H9 (cell line): ENCODE measurements at regions not wholly inside any gene's neighbourhood (a gene's known extent, or its start where the extent isn't known, plus 50 kb on each side); places are given as distances from the start of the nearest gene placed in this dataset.

Experiments used
- DNase-seq: peaks from one replicate; pipeline ENCODE4 v3.0.0-alpha.2; 2017
- H2AFZ ChIP-seq: one replicate; pipeline ENCODE4 v1.6.1; 2013; ENCODE audit warnings: mild to moderate bottlenecking, low read length, control low read depth, moderate library complexity
- H2AK5ac ChIP-seq: 2 replicates; pipeline ENCODE4 v1.6.1; 2013; ENCODE audit warnings: low read length, control low read depth, mixed read lengths; ENCODE audit not compliant: insufficient read length
- H2BK120ac ChIP-seq: one replicate; pipeline ENCODE4 v1.6.1; 2013; ENCODE audit warnings: low read depth, mild to moderate bottlenecking, low read length, control low read depth, inconsistent platforms; ENCODE audit not compliant: poor library complexity, severe bottlenecking
- H2BK12ac ChIP-seq: 2 replicates; pipeline ENCODE4 v1.6.1; 2013; ENCODE audit warnings: low read length, control low read depth, mixed read lengths, low read depth; ENCODE audit not compliant: insufficient read length
- H2BK15ac ChIP-seq: 2 replicates; pipeline ENCODE4 v1.6.1; 2013; ENCODE audit warnings: low read depth, low read length, control low read depth
- H2BK20ac ChIP-seq: one replicate; pipeline ENCODE4 v1.6.1; 2013; ENCODE audit warnings: low read depth, mild to moderate bottlenecking, low read length, control low read depth, inconsistent platforms; ENCODE audit not compliant: poor library complexity, severe bottlenecking
- H2BK5ac ChIP-seq: 2 replicates; pipeline ENCODE4 v1.6.1; 2013; ENCODE audit warnings: low read length, control low read depth, mixed read lengths; ENCODE audit not compliant: insufficient read length
- H3K14ac ChIP-seq: 2 replicates; pipeline ENCODE4 v1.6.1; 2013; ENCODE audit warnings: low read length, control low read depth; ENCODE audit not compliant: insufficient read depth
- H3K18ac ChIP-seq: 2 replicates; pipeline ENCODE4 v1.6.1; 2013; ENCODE audit warnings: low read depth, mild to moderate bottlenecking, mixed read lengths, low read length, control low read depth; ENCODE audit not compliant: insufficient read length
- H3K23ac ChIP-seq: 2 replicates; pipeline ENCODE4 v1.6.1; 2013; ENCODE audit warnings: low read length, control low read depth, mixed read lengths, low read depth; ENCODE audit not compliant: insufficient read length
- H3K23me2 ChIP-seq: 2 replicates; pipeline ENCODE4 v1.6.1; 2013; ENCODE audit warnings: low read depth, mild to moderate bottlenecking, mixed read lengths, low read length, control low read depth; ENCODE audit not compliant: insufficient read length, poor library complexity, severe bottlenecking
- H3K27ac ChIP-seq: 2 replicates; pipeline ENCODE4 v1.5.1; 2013; ENCODE audit warnings: low read length, control low read depth, mixed read lengths, low read depth; ENCODE audit not compliant: insufficient read length
- H3K27me3 ChIP-seq: 2 replicates; pipeline ENCODE4 v1.6.1; 2013; ENCODE audit warnings: low read length, control low read depth, inconsistent platforms; ENCODE audit not compliant: insufficient read depth
- H3K4ac ChIP-seq: 2 replicates; pipeline ENCODE4 v1.6.1; 2013; ENCODE audit warnings: low read depth, mild to moderate bottlenecking, control low read depth, inconsistent platforms, low read length, moderate library complexity
- H3K4me1 ChIP-seq: 2 replicates; pipeline ENCODE4 v1.6.1; 2013; ENCODE audit warnings: low read length, control low read depth, inconsistent platforms; ENCODE audit not compliant: insufficient read depth
- H3K4me2 ChIP-seq: 2 replicates; pipeline ENCODE4 v1.6.1; 2013; ENCODE audit warnings: low read length, control low read depth, mixed read lengths; ENCODE audit not compliant: insufficient read length, insufficient read depth
- H3K56ac ChIP-seq: 2 replicates; pipeline ENCODE4 v1.6.1; 2013; ENCODE audit warnings: low read depth, mild to moderate bottlenecking, mixed read lengths, low read length, control low read depth; ENCODE audit not compliant: insufficient read length
- H3K79me1 ChIP-seq: 2 replicates; pipeline ENCODE4 v1.6.1; 2013; ENCODE audit warnings: low read depth, mild to moderate bottlenecking, moderate library complexity, low read length, control low read depth, inconsistent platforms; ENCODE audit not compliant: insufficient read depth, poor library complexity, severe bottlenecking
- H3K79me2 ChIP-seq: 2 replicates; pipeline ENCODE4 v1.6.1; 2013; ENCODE audit warnings: low read length, control low read depth, inconsistent platforms; ENCODE audit not compliant: insufficient read depth
- H3K9ac ChIP-seq: 2 replicates; pipeline ENCODE4 v1.6.1; 2013; ENCODE audit warnings: low read length, control low read depth, mixed read lengths; ENCODE audit not compliant: insufficient read length; ENCODE audit errors: extremely low read depth
- H3K9me3 ChIP-seq: one replicate; pipeline ENCODE4 v1.6.1; 2013; ENCODE audit warnings: low read depth, low read length, inconsistent platforms; ENCODE audit not compliant: control insufficient read depth
- H3T11ph ChIP-seq: one replicate; pipeline ENCODE4 v1.6.1; 2013; ENCODE audit warnings: mild to moderate bottlenecking, low read length, control low read depth, inconsistent platforms
- H4K20me1 ChIP-seq: one replicate; pipeline ENCODE4 v1.6.1; 2013; ENCODE audit not compliant: control insufficient read depth, insufficient read length, insufficient read depth
- H4K5ac ChIP-seq: 2 replicates; pipeline ENCODE4 v1.6.1; 2013; ENCODE audit warnings: low read depth, mild to moderate bottlenecking, mixed read lengths, low read length, control low read depth; ENCODE audit not compliant: insufficient read length
- H4K8ac ChIP-seq: replicated peaks from 2 replicates; pipeline ENCODE4 v1.6.1; 2013; ENCODE audit warnings: low read length, control low read depth, mixed read lengths, low read depth; ENCODE audit not compliant: insufficient read length
- H4K91ac ChIP-seq: 2 replicates; pipeline ENCODE4 v1.6.1; 2013; ENCODE audit warnings: low read depth, mild to moderate bottlenecking, moderate library complexity, mixed read lengths, low read length, control low read depth; ENCODE audit not compliant: insufficient read length
- H3K27ac Mint-ChIP-seq, 3 experiments: 2 replicates in 2 of 3; 3 replicates in 1 of 3; pipeline ENCODE4 v1.8.0; 2020 to 2021; ENCODE audit warnings: mixed read lengths in 3 of 3, mild to moderate bottlenecking in 1 of 3, moderate library complexity in 1 of 3
- H3K27me3 Mint-ChIP-seq: 2 replicates; pipeline ENCODE4 v1.8.0; 2021; ENCODE audit warnings: low read depth, mild to moderate bottlenecking, moderate library complexity, mixed read lengths
- H3K36me3 Mint-ChIP-seq, 3 experiments: 2 replicates in 2 of 3; 3 replicates in 1 of 3; pipeline ENCODE4 v1.8.0; 2020 to 2021; ENCODE audit warnings: low read depth in 3 of 3, mixed read lengths in 3 of 3; ENCODE audit not compliant: insufficient read depth in 1 of 3
- H3K4me1 Mint-ChIP-seq, 2 experiments: 2 replicates each; pipeline ENCODE4 v1.8.0; 2020; ENCODE audit warnings: mixed read lengths in 2 of 2
- H3K4me3 Mint-ChIP-seq, 2 experiments: 2 replicates in 1 of 2; 3 replicates in 1 of 2; pipeline ENCODE4 v1.8.0; 2020 to 2021; ENCODE audit warnings: mild to moderate bottlenecking in 2 of 2, mixed read lengths in 2 of 2, moderate library complexity in 1 of 2
- H3K9me3 Mint-ChIP-seq, 2 experiments: 2 replicates in 1 of 2; 3 replicates in 1 of 2; pipeline ENCODE4 v1.8.0; 2020; ENCODE audit warnings: mild to moderate bottlenecking in 2 of 2, mixed read lengths in 2 of 2, moderate library complexity in 1 of 2
- WGBS: extraction: QIAGEN DNeasy Blood & Tissue Kit; methylation state at CpG from one replicate; pipeline ENCODE4 v1.1.7; 2013; ENCODE audit warnings: missing lambda C conversion rate, low lambda C conversion rate, mixed read lengths; ENCODE audit not compliant: insufficient read length; ENCODE audit errors: extremely low coverage; 5-methylcytosine and 5-hydroxymethylcytosine counted together
- TF ChIP-seq, protein P1 (sequence below): fragments of 200-600 bp; sonication (generic); conservative IDR thresholded peaks from 3 replicates; pipeline ENCODE4 v1.8.0; 2021; ENCODE audit warnings: antibody characterized with exemption, mild to moderate bottlenecking

DNA sequence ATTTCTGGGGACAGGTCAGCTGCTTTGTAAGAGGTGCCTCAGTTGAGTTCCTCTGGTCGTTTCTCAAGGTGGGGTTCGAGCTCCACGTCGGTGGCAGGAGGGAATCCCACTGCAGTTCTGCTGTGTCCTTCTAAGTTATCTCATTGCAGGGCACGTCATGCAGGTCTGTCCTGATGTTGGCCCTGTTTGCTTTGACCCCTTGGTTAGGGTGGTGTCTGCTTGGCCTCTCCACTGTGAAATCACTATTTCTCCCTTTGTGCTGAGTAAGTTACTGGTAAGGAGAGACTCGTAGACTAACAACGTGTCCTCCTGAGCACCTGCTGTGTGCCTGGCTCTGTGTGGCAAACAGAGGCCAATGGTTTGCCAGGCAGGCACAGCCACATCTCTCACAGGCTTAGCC, 372.9 kb upstream of the ZMIZ1 start:
- no peak overlapping the region for H3K4me2 ChIP-seq
- DNase-seq: no peak
- no CpG with 5 or more reads among the region's 7 CpGs for WGBS
- no peaks in the 10 kb centered on the region for H3K4me1 ChIP-seq
- no peak overlapping the region for H3K9ac ChIP-seq
- no peak overlapping the region for H2BK5ac ChIP-seq
- H3K27me3 ChIP-seq: no peaks in the 10 kb centered on the region
- H3K27ac ChIP-seq: no peak overlapping the region
- no peak overlapping the region for H2BK20ac ChIP-seq
- TF ChIP-seq, protein P1, sequence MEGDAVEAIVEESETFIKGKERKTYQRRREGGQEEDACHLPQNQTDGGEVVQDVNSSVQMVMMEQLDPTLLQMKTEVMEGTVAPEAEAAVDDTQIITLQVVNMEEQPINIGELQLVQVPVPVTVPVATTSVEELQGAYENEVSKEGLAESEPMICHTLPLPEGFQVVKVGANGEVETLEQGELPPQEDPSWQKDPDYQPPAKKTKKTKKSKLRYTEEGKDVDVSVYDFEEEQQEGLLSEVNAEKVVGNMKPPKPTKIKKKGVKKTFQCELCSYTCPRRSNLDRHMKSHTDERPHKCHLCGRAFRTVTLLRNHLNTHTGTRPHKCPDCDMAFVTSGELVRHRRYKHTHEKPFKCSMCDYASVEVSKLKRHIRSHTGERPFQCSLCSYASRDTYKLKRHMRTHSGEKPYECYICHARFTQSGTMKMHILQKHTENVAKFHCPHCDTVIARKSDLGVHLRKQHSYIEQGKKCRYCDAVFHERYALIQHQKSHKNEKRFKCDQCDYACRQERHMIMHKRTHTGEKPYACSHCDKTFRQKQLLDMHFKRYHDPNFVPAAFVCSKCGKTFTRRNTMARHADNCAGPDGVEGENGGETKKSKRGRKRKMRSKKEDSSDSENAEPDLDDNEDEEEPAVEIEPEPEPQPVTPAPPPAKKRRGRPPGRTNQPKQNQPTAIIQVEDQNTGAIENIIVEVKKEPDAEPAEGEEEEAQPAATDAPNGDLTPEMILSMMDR: no peak
- H2AFZ ChIP-seq: no peak overlapping the region
- no peak overlapping the region for H2BK12ac ChIP-seq
- no peaks in the 10 kb centered on the region for H3K9me3 ChIP-seq
- no peak overlapping the region for H3K56ac ChIP-seq
- H2BK120ac ChIP-seq: no peak overlapping the region
- no peaks in the 10 kb centered on the region for H3K36me3 Mint-ChIP-seq
- no peaks in the 10 kb centered on the region for H3K79me1 ChIP-seq
- H4K8ac ChIP-seq: no peak overlapping the region
- no peak overlapping the region for H3K14ac ChIP-seq
- no peak overlapping the region for H3K18ac ChIP-seq
- peaks cover 13% of the 10 kb centered on the region for H3K27me3 Mint-ChIP-seq
- H3K27ac Mint-ChIP-seq: no peak overlapping the region
- no peak overlapping the region for H3K4me3 Mint-ChIP-seq
- H2AK5ac ChIP-seq: no peak overlapping the region
- no peak overlapping the region for H2BK15ac ChIP-seq
- H4K20me1 ChIP-seq: no peaks in the 10 kb centered on the region
- no peaks in the 10 kb centered on the region for H3K79me2 ChIP-seq
- no peaks in the 10 kb centered on the region for H3K4me1 Mint-ChIP-seq
- H4K91ac ChIP-seq: no peak overlapping the region
- no peaks in the 10 kb centered on the region for H3K23me2 ChIP-seq
- H4K5ac ChIP-seq: no peak overlapping the region
- no peaks in the 10 kb centered on the region for H3K9me3 Mint-ChIP-seq
- no peak overlapping the region for H3T11ph ChIP-seq
- no peak overlapping the region for H3K4ac ChIP-seq
- H3K23ac ChIP-seq: no peak overlapping the region
